ENCODE measurements at regions not wholly inside any gene's neighbourhood (a gene's known extent, or its start where the extent isn't known, plus 50 kb on each side); places are given as distances from the start of the nearest gene placed in this dataset.

GRCh38 chr11:79919350-79919749 is 478.5 kb upstream of the TENM4 start:
- Mint-ChIP-seq H3K27me3 (ENCODE audit: insufficient read depth) (peaks cover 11% of the 10 kb centered on the region), H3K27ac (no peak overlapping the region), H3K36me3 (ENCODE audit: low read depth) (no peaks in the 10 kb centered on the region), H3K4me1 (no peaks in the 10 kb centered on the region), H3K4me3 (no peak overlapping the region), H3K9me3 (no peaks in the 10 kb centered on the region)
- no peak overlapping the region for H3K9ac ChIP-seq (ENCODE audit: extremely low read depth, low read length, poor library complexity, severe bottlenecking)
- no peak for TF ChIP-seq CTCF (conservative IDR thresholded peaks at IDR 0.05)
- no peaks in the 10 kb centered on the region for H3K9me3 ChIP-seq (ENCODE audit: control insufficient read depth, low read length)
- no peaks in the 10 kb centered on the region for H3K36me3 ChIP-seq (ENCODE audit: control insufficient read depth, insufficient read depth, low read length)
- H3K27ac ChIP-seq (ENCODE audit: low read depth, low read length) = no peak overlapping the region
- H3K27me3 ChIP-seq (ENCODE audit: control insufficient read depth, insufficient read depth, low read length, poor library complexity, severe bottlenecking) = no peaks in the 10 kb centered on the region
- H3K4me3 ChIP-seq (ENCODE audit: low read length) = no peak overlapping the region
- H3K4me1 ChIP-seq (ENCODE audit: control insufficient read depth, insufficient read depth, low read length) = no peaks in the 10 kb centered on the region
- DNase-seq = no peak

- Histone ChIP-seq H3K4me1 (ENCODE audit: control insufficient read depth, insufficient read depth, low read length) (no peaks in the 10 kb centered on the region), H3K9ac (ENCODE audit: extremely low read depth, low read length, poor library complexity, severe bottlenecking) (no peak overlapping the region), H3K27ac (ENCODE audit: low read depth, low read length) (no peak overlapping the region), H3K36me3 (ENCODE audit: control insufficient read depth, insufficient read depth, low read length) (no peaks in the 10 kb centered on the region), H3K4me3 (ENCODE audit: low read length) (no peak overlapping the region), H3K27me3 (ENCODE audit: control insufficient read depth, insufficient read depth, low read length, poor library complexity, severe bottlenecking) (no peaks in the 10 kb centered on the region), H3K9me3 (ENCODE audit: control insufficient read depth, low read length) (no peaks in the 10 kb centered on the region)
- Mint-ChIP-seq H3K4me1 (no peaks in the 10 kb centered on the region), H3K4me3 (no peak overlapping the region), H3K36me3 (ENCODE audit: low read depth) (no peaks in the 10 kb centered on the region), H3K9me3 (no peaks in the 10 kb centered on the region), H3K27ac (no peak overlapping the region), H3K27me3 (ENCODE audit: insufficient read depth) (peaks cover 15% of the 10 kb centered on the region)
- no peak for DNase-seq
- 75% methylated on average over 1 of the region's 1 CpG; no CpG with 5 or more reads in 1 of the 2 experiments for WGBS, 2 experiments (ENCODE audit: insufficient coverage in 1 of 2, insufficient read length in 1 of 2)
- TF ChIP-seq CTCF (conservative IDR thresholded peaks at IDR 0.05) = no peak
Measured at GRCh38 chr11:79918846-79919245, 478.0 kb upstream of the TENM4 start.

- no peak overlapping the region for H3K4me3 ChIP-seq (ENCODE audit: low read length)
- Mint-ChIP-seq H3K27ac (no peak overlapping the region), H3K4me3 (no peak overlapping the region), H3K9me3 (no peaks in the 10 kb centered on the region), H3K36me3 (ENCODE audit: low read depth) (no peaks in the 10 kb centered on the region), H3K27me3 (ENCODE audit: insufficient read depth) (peaks cover 31% of the 10 kb centered on the region), H3K4me1 (peaks cover 10% of the 10 kb centered on the region)
- no peak for DNase-seq
- WGBS, 2 experiments (ENCODE audit: insufficient coverage in 1 of 2, insufficient read length in 1 of 2) = 93 to 94% methylated on average over 7 to 8 of the region's 8 CpGs
- peaks cover 9% of the 10 kb centered on the region for H3K27me3 ChIP-seq (ENCODE audit: control insufficient read depth, insufficient read depth, low read length, poor library complexity, severe bottlenecking)
- H3K9ac ChIP-seq (ENCODE audit: extremely low read depth, low read length, poor library complexity, severe bottlenecking) = no peak overlapping the region
- H3K36me3 ChIP-seq (ENCODE audit: control insufficient read depth, insufficient read depth, low read length) = no peaks in the 10 kb centered on the region
- no peak for TF ChIP-seq CTCF (conservative IDR thresholded peaks at IDR 0.05)
- no peak overlapping the region for H3K27ac ChIP-seq (ENCODE audit: low read depth, low read length)
- H3K9me3 ChIP-seq (ENCODE audit: control insufficient read depth, low read length) = no peaks in the 10 kb centered on the region
- no peaks in the 10 kb centered on the region for H3K4me1 ChIP-seq (ENCODE audit: control insufficient read depth, insufficient read depth, low read length)
Measured at GRCh38 chr11:79906164-79906563, 465.3 kb upstream of the TENM4 start.

Measured in endodermal cell (in vitro differentiated cells).